Esophagus muscularis mucosa (tissue), 4 donors: ENCODE measurements at regions not wholly inside any gene's neighbourhood (a gene's known extent, or its start where the extent isn't known, plus 50 kb on each side); places are given as distances from the start of the nearest gene placed in this dataset.

ENCODE experiments used
- DNase-seq: peaks from one replicate; pipeline ENCODE4 v3.0.0-alpha.2; 2017; ENCODE audit errors: extremely low spot score
- H3K27ac ChIP-seq, 4 donors: fragments of 200-600 bp; sonication (generic); replicated peaks in 1 of 4; 1 replicate in 3 of 4; 2 replicates in 1 of 4; pipeline ENCODE4 v1.5.1; 2016 to 2019; ENCODE audit warnings: mild to moderate bottlenecking in 1 of 4
- H3K27me3 ChIP-seq, 4 donors: fragments of 200-600 bp; sonication (generic); one replicate each; pipeline versions ENCODE4 v1.5.1 to v1.6.0; 2016 to 2019
- H3K36me3 ChIP-seq, 4 donors: fragments of 200-600 bp; sonication (generic); one replicate each; pipeline ENCODE4 v1.5.1; 2016 to 2019
- H3K4me1 ChIP-seq, 4 donors: fragments of 200-600 bp; sonication (generic); one replicate each; pipeline ENCODE4 v1.5.1; 2016 to 2019
- H3K4me3 ChIP-seq, 4 donors: fragments of 200-600 bp; sonication (generic); 1 replicate in 2 of 4; 2 replicates in 2 of 4; pipeline ENCODE4 v1.5.1; 2016 to 2019; ENCODE audit warnings: mild to moderate bottlenecking in 4 of 4, moderate library complexity in 1 of 4
- H3K9me3 ChIP-seq, 4 donors: fragments of 200-600 bp; sonication (generic); 1 replicate in 3 of 4; 2 replicates in 1 of 4; pipeline ENCODE4 v1.5.1; 2016 to 2019
- CTCF ChIP-seq, 3 experiments: fragments of 200-600 bp in 2 of 3; fragments of 450-650 bp in 1 of 3; sonication (generic) in 2 of 3; IDR thresholded peaks; one replicate each; pipeline ENCODE4 v1.5.1; 2017 to 2019; ENCODE audit warnings: antibody characterized with exemption in 3 of 3, mild to moderate bottlenecking in 2 of 3, moderate library complexity in 1 of 3
- EP300 ChIP-seq: sonication (generic); formaldehyde crosslinking; IDR thresholded peaks from one replicate; pipeline ENCODE4 v1.6.1; 2017; ENCODE audit warnings: antibody characterized with exemption
- POLR2A ChIP-seq: fragments of 450-650 bp; IDR thresholded peaks from one replicate; pipeline ENCODE4 v1.6.1; 2017; ENCODE audit warnings: antibody characterized with exemption, moderate library complexity, mild to moderate bottlenecking, low read depth
- POLR2AphosphoS5 ChIP-seq, 2 donors: sonication (generic); formaldehyde crosslinking; IDR thresholded peaks; one replicate each; pipeline ENCODE4 v1.6.1; 2017; ENCODE audit warnings: antibody characterized with exemption in 2 of 2
- WGBS: methylation state at CpG from one replicate; pipeline ENCODE4 v1.1.5; 2018; 5-methylcytosine and 5-hydroxymethylcytosine counted together
- intact Hi-C: fragments of 100-400 bp; cut with DNase I; formaldehyde crosslinking; loops from one replicate; pipeline ENCODE4 v1.15.1; 2023

GRCh38 chr7:10908600-10908999, 65.1 kb upstream of the PHF14 start:
- no peaks in the 10 kb centered on the region for H3K4me1 ChIP-seq
- no peak overlapping the region for H3K27ac ChIP-seq
- no peak overlapping the region for H3K4me3 ChIP-seq
- intact Hi-C loops: no loop called here
- H3K9me3 ChIP-seq: peaks cover 0 to 6% (median 2%) of the 10 kb centered on the region in 4 donors
- DNase-seq: no peak
- TF ChIP-seq CTCF (IDR thresholded peaks at IDR 0.05): no peak
- TF ChIP-seq EP300: no peak
- no peak for TF ChIP-seq POLR2AphosphoS5 (IDR thresholded peaks at IDR 0.05)
- TF ChIP-seq POLR2A: no peak
- H3K27me3 ChIP-seq: no peaks in the 10 kb centered on the region
- WGBS: 64% methylated on average over 9 of the region's 9 CpGs
- no peaks in the 10 kb centered on the region for H3K36me3 ChIP-seq

GRCh38 chr7:10910447-10910846, 63.2 kb upstream of the PHF14 start:
- no peaks in the 10 kb centered on the region for H3K36me3 ChIP-seq
- no peak for DNase-seq
- TF ChIP-seq CTCF (IDR thresholded peaks at IDR 0.05) (no peak), EP300 (no peak), POLR2A (no peak)
- H3K4me1 ChIP-seq: no peaks in the 10 kb centered on the region
- 83% methylated on average over 2 of the region's 2 CpGs for WGBS
- peaks cover 0 to 6% (median 2%) of the 10 kb centered on the region in 4 donors for H3K9me3 ChIP-seq
- H3K4me3 ChIP-seq: no peak overlapping the region
- intact Hi-C loops: no loop called here
- no peaks in the 10 kb centered on the region for H3K27me3 ChIP-seq
- no peak overlapping the region for H3K27ac ChIP-seq

GRCh38 chr7:10912077-10912476, 61.6 kb upstream of the PHF14 start:
- peaks cover 0 to 6% (median 2%) of the 10 kb centered on the region in 4 donors for H3K9me3 ChIP-seq
- H3K36me3 ChIP-seq: no peaks in the 10 kb centered on the region
- no peaks in the 10 kb centered on the region for H3K27me3 ChIP-seq
- intact Hi-C loops: no loop called here
- WGBS: 78% methylated on average over 1 of the region's 1 CpG
- H3K4me3 ChIP-seq: no peak overlapping the region
- TF ChIP-seq POLR2A (no peak), EP300 (no peak), CTCF (IDR thresholded peaks at IDR 0.05) (no peak), POLR2AphosphoS5 (IDR thresholded peaks at IDR 0.05) (no peak)
- DNase-seq: no peak
- no peaks in the 10 kb centered on the region for H3K4me1 ChIP-seq
- no peak overlapping the region for H3K27ac ChIP-seq

- intact Hi-C loops: no loop called here
- 53% methylated on average over 2 of the region's 2 CpGs for WGBS
- no peak for DNase-seq
- H3K36me3 ChIP-seq: no peaks in the 10 kb centered on the region
- peaks cover 0 to 6% (median 2%) of the 10 kb centered on the region in 4 donors for H3K9me3 ChIP-seq
- no peak overlapping the region for H3K27ac ChIP-seq
- no peaks in the 10 kb centered on the region for H3K4me1 ChIP-seq
- TF ChIP-seq EP300 (no peak), CTCF (IDR thresholded peaks at IDR 0.05) (no peak), POLR2AphosphoS5 (IDR thresholded peaks at IDR 0.05) (no peak), POLR2A (no peak)
- H3K27me3 ChIP-seq: no peaks in the 10 kb centered on the region
- no peak overlapping the region for H3K4me3 ChIP-seq
Measured at GRCh38 chr7:10913457-10913856, 60.2 kb upstream of the PHF14 start.

GRCh38 chr7:10918093-10918590, 55.5 kb upstream of the PHF14 start:
- H3K27ac ChIP-seq: no peak overlapping the region
- no peaks in the 10 kb centered on the region for H3K4me1 ChIP-seq
- no peaks in the 10 kb centered on the region for H3K36me3 ChIP-seq
- H3K27me3 ChIP-seq: no peaks in the 10 kb centered on the region
- WGBS: 76% methylated on average over 4 of the region's 4 CpGs
- no peak for TF ChIP-seq CTCF (IDR thresholded peaks at IDR 0.05)
- no peak for TF ChIP-seq EP300
- no peak for TF ChIP-seq POLR2AphosphoS5 (IDR thresholded peaks at IDR 0.05)
- TF ChIP-seq POLR2A: no peak
- DNase-seq: no peak
- H3K9me3 ChIP-seq: no peaks in the 10 kb centered on the region
- H3K4me3 ChIP-seq: no peak overlapping the region
- intact Hi-C loops: no loop called here
